ENCODE measurements at regions not wholly inside any gene's neighbourhood (a gene's known extent, or its start where the extent isn't known, plus 50 kb on each side); places are given as distances from the start of the nearest gene placed in this dataset.
"Not testable (repeated sequence)": the region's sequence is repeated elsewhere in the genome, so short reads cannot be mapped to it uniquely, and the experiment has no call there.

- no peak for DNase-seq
These were observed 62.0 kb upstream of the HGF start for GRCh38 chr7:81831883-81832282.

GRCh38 chr7:81829511-81829910 is 59.7 kb upstream of the HGF start:
- not testable (repeated sequence) for DNase-seq

GRCh38 chr7:81822811-81823210 is 53.0 kb upstream of the HGF start:
- DNase-seq = no peak

- no peak for DNase-seq
These were observed 50.0 kb upstream of the HGF start for GRCh38 chr7:81819861-81820260.

Measured in NCI-H2107 (cell line).